GM21390 (cell line): ENCODE measurements at regions not wholly inside any gene's neighbourhood (a gene's known extent, or its start where the extent isn't known, plus 50 kb on each side); places are given as distances from the start of the nearest gene placed in this dataset.
"Not testable (repeated sequence)": the region's sequence is repeated elsewhere in the genome, so short reads cannot be mapped to it uniquely, and the experiment has no call there.

Source experiments
- ATAC-seq: cut with Tn5 transposase; IDR thresholded peaks from one replicate; pipeline ENCODE4 v1.9.1; 2021; ENCODE audit not compliant: unreplicated experiment

DNA sequence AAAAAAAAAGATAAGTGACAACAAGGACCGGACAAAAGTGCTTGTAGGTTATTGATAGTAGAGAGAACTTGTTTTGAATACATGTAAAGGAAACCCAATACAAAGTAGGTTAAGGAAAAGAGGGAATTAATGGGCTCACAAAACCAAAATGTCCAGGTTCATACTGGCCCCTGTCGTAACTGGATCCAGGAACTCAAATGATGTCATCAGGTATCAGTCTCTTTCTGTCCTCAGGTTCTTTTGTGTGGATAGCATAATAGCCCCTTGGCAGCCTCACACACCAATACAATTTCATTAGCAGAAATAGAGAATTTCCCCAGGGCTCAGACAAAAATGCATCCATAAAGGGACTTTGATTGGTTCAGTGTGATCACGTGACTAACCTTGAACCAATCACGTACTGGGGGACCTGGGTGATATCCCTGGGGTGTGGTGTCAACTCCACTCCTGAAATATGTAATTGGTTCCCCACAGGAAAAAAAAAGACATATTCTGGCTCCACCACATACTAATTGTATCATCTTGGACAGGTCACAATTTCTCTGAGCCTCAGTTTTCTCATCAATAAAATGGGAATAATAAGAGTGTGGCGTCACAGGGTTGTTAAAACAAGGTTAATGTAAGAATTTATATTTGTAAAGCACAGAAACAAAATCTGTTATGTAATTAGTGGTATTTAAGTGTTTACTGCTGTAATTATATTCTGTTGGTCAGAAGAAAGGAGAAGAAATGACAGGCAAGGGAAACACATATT, 174.8 kb downstream of the PDGFRA start:
- ATAC-seq, result no peak

DNA sequence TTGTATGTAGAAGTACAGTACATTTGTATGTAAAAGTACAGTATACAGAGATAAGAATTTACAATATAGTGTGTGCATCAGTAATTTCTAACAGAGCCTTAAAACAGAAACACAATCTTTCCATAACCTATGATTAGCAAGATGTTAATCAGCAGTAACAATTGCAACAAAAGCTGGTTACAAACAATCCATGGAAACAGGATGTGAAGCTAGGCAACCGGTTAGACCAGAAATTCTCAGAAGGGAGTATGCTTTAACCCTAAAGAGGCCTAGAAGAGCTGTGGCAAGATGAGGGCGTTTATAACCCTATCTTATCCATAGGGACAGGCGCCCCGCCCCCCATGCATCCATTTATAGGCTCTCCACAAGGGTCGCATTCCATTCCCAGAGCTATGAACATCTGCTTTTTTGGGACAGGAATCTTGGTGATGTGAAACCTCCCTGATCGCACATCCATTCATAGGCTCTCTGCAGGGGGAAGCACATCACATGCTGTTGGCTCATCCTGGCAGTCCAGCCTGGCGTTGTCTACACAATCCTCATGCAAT, 180.3 kb downstream of the PDGFRA start:
- not testable (repeated sequence) for ATAC-seq

DNA sequence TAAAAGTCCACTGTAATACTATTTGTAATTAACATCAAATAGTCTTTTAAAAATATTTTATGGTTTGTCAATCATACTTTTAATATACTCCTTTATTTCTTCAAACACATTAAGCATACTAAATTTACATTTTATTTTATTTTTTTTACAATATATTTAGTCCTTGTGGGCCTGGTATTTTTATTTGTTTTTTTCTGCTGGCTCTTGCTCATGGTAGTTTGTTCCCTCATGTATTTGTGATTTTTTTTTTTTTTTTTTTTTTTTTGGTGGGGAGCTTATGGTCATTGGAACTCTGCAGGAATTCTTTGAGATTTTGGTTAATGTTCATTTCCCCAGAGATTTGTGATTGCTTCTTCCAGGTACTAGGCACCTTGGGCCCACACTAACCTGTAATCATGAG, 185.5 kb downstream of the PDGFRA start:
- no peak for ATAC-seq

DNA sequence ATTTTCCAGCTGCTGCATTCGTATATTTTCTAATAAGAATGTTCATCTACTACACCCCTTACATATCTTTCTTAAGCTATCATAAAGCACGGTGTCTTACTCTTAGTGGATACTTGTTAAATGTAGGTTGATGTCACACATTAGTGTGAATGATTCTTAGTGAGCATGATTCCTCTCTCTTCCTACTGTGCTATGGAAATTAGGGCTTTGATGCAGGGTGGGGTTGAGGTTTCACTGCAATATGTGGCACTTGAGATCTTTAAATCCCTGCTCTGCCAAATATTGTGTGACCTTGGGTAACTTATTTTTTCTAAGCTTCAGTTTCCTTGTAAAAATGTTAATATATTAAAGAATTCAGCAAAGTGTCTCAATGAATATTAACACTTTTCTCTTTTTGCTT, 188.4 kb downstream of the PDGFRA start:
- no peak for ATAC-seq

DNA sequence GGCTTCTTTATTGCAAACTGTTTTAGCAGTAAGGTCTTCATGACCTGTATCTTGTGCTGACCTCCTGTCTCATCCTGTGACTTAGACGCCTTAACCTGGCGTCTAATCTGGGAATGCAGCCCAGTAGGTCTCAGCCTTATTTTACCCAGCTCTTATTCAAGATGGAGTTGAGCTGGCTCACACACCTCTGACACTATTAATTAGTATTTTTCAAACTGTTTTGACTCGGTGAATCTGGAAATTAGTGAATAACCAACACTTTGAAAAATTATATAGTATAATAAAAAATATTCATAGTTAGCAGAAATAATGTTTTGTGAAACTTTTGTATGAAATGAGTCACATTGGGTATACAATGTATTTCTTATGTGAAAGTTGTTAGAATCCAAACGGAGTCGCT, 189.4 kb downstream of the PDGFRA start:
- no peak for ATAC-seq

DNA sequence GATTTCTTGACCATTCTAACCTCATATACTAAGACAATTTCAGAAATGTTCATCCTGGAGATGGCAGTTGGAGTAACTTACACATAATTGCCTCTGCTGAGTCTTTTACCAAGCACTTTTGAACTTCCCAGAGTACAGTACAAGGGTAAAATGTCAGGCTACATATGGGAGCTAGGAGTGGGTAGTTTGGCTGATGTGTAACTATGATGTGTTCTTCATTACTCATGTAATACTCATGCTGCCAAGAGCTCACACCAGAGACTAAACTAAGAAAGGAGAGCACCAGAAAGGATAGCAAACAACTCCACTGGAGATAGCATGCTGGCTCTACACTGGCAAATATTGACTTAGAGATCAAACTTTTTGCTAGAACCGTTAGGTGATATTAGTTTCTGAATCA, 194.0 kb downstream of the PDGFRA start:
- ATAC-seq, result no peak

DNA sequence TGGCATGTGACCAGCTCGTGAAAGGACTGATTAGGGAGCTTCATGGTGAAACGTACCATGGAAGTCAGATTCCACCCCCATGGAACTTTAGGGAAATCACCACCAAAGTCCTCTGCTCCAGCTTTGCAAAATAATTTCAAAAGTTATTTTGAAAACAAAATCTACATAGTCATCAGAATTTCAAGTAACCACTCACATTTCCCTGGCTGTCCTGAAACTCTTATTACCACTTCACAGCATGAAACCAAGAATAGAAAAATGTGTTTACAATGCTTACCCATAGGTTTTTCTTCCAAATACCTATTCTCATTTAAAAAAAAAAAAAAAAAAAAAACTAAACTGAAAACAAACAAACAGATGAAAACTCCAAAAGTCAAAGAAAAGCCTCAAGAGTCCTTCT, 198.7 kb downstream of the PDGFRA start:
- no peak for ATAC-seq

DNA sequence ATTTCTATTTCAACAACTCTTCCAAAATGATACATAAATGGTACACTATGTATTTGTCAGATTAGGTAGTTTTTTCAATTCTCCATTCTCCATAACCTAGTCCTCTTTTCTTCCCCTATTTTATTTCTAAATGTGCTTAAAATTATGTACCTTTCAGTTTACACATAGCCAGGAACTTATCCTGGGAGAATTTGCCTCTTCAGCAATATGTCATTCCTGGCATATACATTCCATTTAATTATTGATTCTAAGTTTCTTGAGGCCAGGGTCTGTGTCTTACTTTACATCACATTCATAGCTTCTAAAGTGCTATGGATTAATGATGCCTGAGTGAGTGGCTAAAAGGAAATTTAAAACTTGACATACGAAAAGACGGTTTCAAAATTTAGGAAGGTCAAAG, 199.8 kb downstream of the PDGFRA start:
- no peak for ATAC-seq

DNA sequence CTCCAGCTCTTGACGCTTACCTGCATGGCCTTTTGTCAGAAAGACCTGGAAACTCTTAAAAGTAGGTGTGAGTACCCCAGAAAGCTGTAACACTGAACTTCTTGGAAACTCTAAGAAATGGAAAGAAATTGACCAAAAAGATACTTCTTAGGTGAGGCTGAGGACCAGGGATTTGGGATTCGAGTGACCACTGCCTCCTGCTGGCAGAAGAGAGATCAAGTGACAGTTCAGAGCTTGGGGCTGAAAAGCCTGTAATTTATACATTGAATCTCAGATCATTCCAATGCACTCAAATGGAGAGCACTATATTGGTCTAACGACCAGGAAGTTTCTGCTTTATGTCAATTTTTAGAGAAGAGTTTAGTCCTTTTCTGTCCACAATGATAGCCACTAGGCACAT, 204.6 kb downstream of the PDGFRA start:
- no peak for ATAC-seq

DNA sequence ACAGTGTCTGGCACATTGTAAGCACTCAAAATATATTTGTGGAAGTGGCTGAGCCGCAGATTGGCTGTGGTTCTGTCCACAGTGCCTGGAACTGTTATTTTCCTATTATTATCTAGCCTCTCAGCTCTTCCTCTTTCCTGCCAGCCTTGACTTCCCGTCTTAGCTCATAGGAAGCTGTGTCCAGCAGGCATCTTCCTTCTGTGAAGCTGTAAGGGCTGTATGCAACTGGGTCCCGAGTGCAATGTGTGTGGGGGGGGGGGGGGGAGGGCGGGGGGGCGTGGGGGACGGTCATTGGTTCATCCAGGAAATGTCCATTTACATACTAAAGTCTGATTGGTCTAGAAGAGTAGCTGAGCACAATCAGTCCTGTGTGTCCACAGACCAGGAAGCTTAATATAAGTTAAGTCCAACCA, 210.7 kb downstream of the PDGFRA start:
- ATAC-seq, result no peak

DNA sequence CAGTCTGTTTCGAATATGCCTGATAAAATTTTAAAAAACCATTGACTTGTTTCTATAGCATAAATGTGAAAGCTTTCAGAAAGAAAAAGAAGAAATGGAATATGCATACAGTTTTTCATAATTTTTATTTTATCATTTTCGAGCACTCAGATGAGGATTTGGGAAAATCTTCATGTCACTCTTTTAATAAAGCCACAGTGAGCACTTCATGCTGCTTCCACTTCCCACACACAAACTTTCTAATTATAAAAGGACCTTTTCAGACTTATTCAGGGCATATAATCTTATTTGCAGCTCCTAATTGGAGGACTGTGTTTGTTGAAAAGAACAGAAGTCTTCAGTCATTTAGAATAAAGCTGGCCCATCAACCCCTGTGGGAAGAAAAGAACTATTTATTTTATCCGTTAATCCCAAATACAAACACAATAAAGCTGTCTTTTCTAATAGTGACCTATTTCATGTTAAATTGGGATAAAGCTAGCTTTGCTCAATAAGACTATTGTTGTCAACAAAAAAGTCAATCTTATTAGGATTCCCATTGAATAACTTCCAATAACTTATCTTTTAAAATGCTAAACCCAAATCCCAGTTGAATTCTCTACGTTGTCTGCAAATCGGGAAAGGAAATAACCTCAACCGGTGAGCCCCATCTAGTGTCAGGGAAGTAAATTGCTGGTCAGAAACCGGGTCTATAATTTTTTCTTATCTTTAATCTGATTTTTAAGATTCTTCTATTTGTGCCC, 211.5 kb downstream of the PDGFRA start:
- no peak for ATAC-seq

DNA sequence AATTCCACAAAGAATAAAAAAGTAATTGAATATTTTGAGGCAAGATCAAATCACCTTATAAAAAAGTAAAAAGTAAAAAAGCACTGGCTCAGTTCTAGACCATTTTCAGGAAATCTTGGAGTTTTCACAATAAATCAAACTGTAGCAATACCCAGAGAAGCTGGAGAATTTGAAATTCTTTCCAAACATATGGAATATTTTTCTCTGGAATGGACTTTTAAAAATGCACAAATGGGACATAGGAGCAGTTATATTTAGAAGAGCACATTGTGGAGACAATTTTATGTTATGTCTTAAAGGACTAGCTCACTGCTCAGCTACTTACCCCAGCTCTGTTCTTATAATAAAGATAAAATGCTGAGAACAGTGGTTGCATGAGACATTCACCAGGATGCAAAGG, 211.9 kb upstream of the KIT start:
- ATAC-seq, result no peak

DNA sequence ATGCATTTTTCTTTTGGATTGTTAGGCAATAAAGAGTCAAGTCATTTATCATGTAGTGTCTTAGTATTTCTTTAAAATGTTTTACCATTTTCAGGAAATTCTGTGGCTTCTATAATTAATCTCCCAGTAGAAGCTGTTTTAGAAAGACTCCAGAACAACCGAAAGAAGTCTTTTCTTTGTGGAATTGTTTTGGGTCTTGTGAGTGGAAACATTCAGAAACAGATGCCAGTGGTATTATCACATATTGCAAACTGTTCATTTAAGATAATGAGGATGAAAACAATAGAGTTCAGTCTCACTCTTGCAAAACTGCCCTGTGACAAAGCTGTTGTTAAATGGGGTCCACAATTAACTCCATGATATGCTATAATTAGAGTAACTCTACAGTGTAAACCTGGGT, 211.2 kb upstream of the KIT start:
- no peak for ATAC-seq

DNA sequence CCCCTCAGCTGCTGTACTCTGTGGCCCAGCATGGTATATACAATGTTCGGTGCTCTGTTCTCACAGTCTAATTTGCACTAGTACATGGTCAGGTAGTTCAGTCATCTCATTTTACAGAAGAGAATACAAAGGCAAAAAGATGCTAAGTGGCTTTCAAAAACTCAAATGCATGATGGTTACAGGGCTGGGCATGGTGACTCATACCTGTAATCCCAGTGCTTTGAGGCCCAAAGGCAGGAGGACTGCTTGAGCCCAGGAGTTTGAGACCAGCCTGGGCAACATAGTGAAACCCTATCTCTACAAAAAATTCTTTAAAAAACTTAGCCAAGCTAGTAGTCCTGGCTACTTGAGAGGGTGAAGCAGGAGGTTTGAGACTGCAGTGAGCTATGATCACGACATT, 210.5 kb upstream of the KIT start:
- ATAC-seq, result no peak

DNA sequence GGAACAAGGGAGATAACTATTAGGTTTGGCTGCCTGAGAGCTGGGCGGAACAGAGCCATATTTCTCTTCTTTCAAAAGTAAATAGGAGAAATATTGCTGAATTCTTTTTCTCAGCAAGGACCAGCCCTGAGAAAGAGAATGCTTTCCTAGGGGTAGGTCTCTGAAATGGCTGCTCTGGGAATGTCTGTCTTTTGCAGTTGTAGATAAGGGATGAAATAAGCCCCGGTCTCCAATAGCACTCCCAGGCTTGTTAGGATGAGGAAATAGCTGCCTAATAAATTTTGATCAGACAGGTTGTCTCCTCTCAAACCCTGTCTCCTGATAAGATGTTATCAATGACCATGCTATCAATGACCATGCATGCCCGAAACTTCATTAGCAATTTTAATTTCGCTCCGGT, 207.8 kb upstream of the KIT start:
- ATAC-seq, result no peak

DNA sequence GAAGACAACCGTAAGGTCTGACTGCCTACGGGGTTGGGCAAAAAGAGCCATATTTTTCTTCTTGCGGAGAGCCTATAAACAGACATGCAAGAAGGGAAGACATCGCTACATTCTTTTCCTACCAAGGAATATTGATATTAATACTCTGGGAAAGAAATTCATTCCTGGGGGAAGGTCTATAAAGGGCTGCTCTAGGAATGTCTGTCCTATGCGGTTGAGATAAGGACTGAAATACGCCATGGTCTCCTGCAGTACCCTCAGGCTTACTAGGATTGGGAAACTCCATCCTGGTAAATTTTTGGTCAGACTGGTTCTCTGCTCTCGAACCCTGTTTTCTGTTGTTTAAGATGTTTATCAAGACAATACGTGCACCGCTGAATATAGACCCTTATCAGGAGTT, 190.8 kb upstream of the KIT start:
- not testable (repeated sequence) for ATAC-seq

DNA sequence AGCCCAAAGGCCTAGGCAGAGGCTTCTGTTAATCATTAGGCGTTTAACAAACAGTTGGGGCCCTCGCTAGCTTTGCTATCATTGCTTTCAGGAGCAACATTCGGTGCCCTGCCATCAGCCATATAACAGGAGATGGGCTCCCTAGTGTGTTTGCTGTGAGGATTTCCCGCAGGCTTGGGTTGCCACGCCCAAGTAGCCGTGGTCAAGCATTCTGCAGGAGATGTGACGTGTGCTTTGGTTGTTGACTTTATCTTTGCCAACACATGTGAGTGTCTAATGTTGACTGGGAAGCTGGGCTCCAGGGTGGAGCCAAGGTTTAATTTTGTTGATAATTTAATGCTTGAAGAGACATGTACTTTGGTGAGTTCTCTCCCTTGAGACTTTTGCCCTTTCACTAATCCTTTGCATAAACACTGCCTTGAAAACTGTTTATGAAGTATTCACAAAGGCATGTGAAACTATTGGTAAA, 184.6 kb upstream of the KIT start:
- ATAC-seq, result no peak

DNA sequence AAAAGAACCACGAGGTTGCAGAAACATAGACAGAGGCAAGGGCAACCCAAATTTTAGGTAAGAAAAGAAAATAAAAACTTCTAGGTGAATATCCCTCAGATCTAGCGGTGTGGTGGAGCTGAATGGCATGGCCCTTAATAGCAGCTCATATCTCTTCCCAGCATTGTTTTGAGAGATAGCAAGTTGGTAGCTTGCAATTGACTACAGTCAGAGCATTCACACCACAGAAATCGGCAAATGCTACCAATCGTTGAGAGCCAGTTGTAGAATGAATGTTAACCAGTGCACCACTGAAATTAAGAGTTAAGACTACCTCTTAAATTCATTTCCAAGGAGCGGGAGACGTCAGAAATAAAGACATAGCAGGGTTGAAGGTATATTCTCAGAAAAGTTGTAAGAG, 184.0 kb upstream of the KIT start:
- ATAC-seq, result no peak

DNA sequence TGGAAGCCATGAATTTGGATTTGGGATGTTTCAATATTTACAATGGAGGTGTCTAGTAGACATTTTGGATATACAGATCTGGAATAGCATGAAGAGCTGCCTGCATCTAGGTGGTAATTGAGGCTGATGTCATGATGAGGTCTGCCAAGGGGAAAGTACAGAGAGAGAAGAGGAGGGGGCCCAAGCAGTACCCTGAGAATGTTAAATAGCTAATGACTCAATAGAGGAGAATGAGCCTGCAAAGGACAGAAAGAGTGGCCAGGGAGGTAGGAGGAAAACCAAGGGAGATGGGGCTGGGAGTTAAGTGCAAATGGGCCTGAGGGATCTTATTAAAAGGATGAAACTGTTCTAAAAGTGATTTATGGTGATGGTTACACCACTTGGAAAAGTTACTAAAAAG, 182.2 kb upstream of the KIT start:
- ATAC-seq, result no peak

DNA sequence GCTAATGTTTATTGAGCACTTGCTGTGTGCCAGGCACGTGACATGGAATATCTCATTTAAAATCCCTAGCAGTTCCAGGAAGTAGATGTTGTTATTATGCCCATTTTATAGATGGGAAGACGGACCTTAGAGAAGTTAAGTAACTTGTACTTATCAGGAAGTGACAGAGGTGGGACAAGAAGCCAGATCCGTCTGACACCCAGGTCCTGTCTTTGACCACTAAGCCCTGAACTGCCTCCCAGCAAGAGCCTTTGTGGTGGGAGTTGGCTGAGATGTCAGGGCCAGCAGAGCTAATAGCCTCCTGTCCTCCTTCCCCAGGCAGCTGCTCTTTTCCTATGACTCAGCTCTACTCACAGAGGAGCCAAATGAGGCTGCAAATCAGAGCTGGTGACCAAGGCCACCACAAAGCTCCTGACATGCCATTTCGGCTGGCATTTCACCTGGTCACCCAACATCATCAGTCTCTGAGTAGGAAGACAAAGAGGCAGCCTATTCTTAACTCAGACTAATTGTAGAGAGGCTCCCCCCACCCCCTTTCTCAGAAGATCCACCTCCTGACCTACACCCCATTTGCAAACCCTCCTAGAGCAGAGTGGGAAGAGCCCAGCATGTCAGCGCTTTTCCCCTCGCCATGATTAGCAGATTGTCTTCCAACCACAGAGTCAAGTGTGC, 175.1 kb upstream of the KIT start:
- ATAC-seq, result no peak

DNA sequence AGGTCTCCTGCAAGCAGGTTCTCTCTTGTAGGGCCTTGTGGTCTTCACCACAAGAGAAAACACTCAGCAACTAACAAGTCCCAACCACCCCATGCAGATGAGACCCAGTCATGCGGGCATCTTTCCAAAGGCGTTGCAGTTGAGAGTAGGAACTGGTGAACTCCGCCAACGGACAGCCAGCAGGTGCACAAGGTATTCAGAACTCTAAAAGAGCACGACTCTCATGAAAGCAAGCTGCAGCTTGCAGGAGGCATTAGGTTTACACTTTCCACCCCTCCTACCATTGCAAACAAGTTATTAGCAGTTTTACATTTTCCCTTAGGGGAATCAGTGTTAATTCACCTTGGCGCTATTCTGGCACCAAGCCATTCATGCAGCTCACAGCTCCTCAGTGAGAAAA, 173.4 kb upstream of the KIT start:
- ATAC-seq, result no peak

DNA sequence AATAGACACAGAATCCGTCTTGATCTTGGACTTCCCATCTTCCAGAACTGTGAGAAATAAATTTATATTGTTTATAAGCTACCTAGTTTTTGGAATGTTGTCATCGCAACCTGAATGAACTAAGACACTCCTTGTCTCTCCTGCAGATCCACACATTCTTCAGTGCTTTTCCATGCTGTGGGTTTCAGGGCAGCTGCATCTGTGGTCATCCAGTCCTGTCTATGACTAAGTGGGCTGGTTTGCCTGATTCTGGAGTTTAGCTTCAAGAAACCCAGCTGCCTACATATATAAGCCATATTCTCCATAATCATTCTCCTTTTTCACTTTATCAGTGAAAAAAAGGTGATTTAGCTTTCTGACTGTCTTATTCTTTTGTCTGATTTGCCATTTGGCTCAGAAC, 170.3 kb upstream of the KIT start:
- no peak for ATAC-seq
